ENCODE measurements at regions not wholly inside any gene's neighbourhood (a gene's known extent, or its start where the extent isn't known, plus 50 kb on each side); places are given as distances from the start of the nearest gene placed in this dataset.

- DNase-seq (no peak), ATAC-seq (replicated peaks in 1 of 2) (no peak)
- Mint-ChIP-seq H3K9me3 (no peaks in the 10 kb centered on the region), H3K4me3 (no peak overlapping the region), H3K27me3 (ENCODE audit: low read depth) (no peaks in the 10 kb centered on the region), H3K4me1 (ENCODE audit: low read depth) (no peaks in the 10 kb centered on the region), H3K27ac (no peak overlapping the region), H3K36me3 (ENCODE audit: insufficient read depth in 2 of 2) (no peaks in the 10 kb centered on the region)
Measured at GRCh38 chr6:165963750-165964149, 203.9 kb downstream of the TBXT start.

DNA sequence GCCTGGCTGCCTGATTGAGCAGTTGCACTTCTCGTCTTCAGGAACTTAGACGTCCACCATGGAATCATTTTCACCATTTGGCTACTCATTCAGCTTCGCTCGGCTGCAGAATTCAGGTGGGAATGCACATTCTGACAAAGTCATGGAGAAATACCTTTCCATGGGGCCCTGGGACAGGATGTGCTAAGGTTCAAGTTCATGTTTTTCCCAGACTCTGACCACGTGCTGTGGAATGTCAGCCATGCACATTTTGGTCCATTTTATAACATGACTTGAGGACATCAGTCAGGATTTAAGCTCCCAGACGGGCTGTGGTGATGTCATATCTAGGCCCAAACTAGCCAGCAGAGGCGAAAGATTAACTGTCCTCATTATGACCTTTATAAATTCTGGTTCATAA, 205.3 kb downstream of the TBXT start:
- Mint-ChIP-seq H3K36me3 (ENCODE audit: insufficient read depth in 2 of 2) (no peaks in the 10 kb centered on the region), H3K4me3 (no peak overlapping the region), H3K27me3 (ENCODE audit: low read depth) (no peaks in the 10 kb centered on the region), H3K9me3 (no peaks in the 10 kb centered on the region), H3K27ac (no peak overlapping the region), H3K4me1 (ENCODE audit: low read depth) (no peaks in the 10 kb centered on the region)
- DNase-seq = no peak
- no peak for ATAC-seq (replicated peaks in 1 of 2)

- no peak overlapping the region for H3K27ac Mint-ChIP-seq
- DNase-seq (no peak), ATAC-seq (replicated peaks in 1 of 2) (no peak)
- no peaks in the 10 kb centered on the region for H3K36me3 Mint-ChIP-seq (ENCODE audit: insufficient read depth in 2 of 2)
- no peaks in the 10 kb centered on the region for H3K9me3 Mint-ChIP-seq
- H3K27me3 Mint-ChIP-seq (ENCODE audit: low read depth) = no peaks in the 10 kb centered on the region
- no peaks in the 10 kb centered on the region for H3K4me1 Mint-ChIP-seq (ENCODE audit: low read depth)
- no peak overlapping the region for H3K4me3 Mint-ChIP-seq
Measured at GRCh38 chr6:165961233-165961632, 206.4 kb downstream of the TBXT start.

DNA sequence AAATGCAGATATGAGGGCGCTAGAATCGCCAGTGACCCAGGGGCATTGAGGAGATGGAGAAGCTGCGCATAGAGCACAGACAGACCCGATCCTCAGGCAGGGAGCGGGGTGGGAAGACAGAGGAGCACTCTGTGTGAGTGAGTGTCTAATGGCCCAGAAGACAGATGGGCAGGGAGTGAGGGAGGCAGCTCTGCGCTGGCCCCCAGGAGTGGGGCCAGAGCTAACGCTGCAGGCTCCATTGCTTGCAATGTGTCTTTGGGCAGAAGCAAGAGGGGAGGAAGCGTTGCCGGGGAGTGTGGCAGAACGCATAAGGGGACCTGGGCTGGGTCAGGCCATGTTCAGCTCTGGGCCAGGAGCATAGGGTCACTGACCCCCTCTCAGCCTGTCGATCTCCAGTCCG, 207.0 kb downstream of the TBXT start:
- no peak overlapping the region for H3K27ac Mint-ChIP-seq
- ATAC-seq (replicated peaks in 1 of 2) (no peak), DNase-seq (no peak)
- H3K4me1 Mint-ChIP-seq (ENCODE audit: low read depth) = no peaks in the 10 kb centered on the region
- H3K27me3 Mint-ChIP-seq (ENCODE audit: low read depth) = no peaks in the 10 kb centered on the region
- H3K36me3 Mint-ChIP-seq (ENCODE audit: insufficient read depth in 2 of 2) = no peaks in the 10 kb centered on the region
- H3K4me3 Mint-ChIP-seq = no peak overlapping the region
- no peaks in the 10 kb centered on the region for H3K9me3 Mint-ChIP-seq

GRCh38 chr6:165959627-165960026, 208.0 kb downstream of the TBXT start:
- Mint-ChIP-seq H3K36me3 (ENCODE audit: insufficient read depth in 2 of 2) (no peaks in the 10 kb centered on the region), H3K27ac (no peak overlapping the region), H3K9me3 (no peaks in the 10 kb centered on the region), H3K4me3 (no peak overlapping the region), H3K27me3 (ENCODE audit: low read depth) (no peaks in the 10 kb centered on the region), H3K4me1 (ENCODE audit: low read depth) (no peaks in the 10 kb centered on the region)
- no peak for DNase-seq
- ATAC-seq (replicated peaks in 1 of 2) = no peak

DNA sequence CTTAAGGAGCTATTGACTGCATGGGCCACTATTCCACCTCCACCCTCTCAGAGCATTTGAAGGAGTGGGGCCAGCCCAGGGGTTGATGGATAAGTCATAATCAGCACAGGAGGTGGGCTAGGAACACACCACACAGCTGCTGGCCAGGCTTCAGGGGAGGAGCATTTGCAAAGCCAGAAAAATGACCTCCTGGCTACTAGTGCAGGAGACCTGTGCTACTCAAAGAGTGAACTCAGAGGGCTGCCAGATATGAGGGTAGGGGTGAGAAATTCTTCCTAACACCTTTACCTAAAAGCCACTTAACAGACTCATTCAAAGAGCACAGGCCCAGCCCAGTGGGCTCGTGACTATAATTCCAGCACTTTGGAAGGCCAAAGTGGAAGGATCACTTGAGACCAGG, 210.8 kb downstream of the TBXT start:
- Mint-ChIP-seq H3K9me3 (no peaks in the 10 kb centered on the region), H3K4me3 (no peak overlapping the region), H3K27ac (no peak overlapping the region), H3K36me3 (ENCODE audit: insufficient read depth in 2 of 2) (no peaks in the 10 kb centered on the region), H3K27me3 (ENCODE audit: low read depth) (no peaks in the 10 kb centered on the region), H3K4me1 (ENCODE audit: low read depth) (no peaks in the 10 kb centered on the region)
- ATAC-seq (replicated peaks in 1 of 2) (no peak), DNase-seq (no peak)

GRCh38 chr6:165952514-165952913, 215.1 kb downstream of the TBXT start:
- Mint-ChIP-seq H3K36me3 (ENCODE audit: insufficient read depth in 2 of 2) (no peaks in the 10 kb centered on the region), H3K4me3 (no peak overlapping the region), H3K27ac (no peak overlapping the region), H3K4me1 (ENCODE audit: low read depth) (no peaks in the 10 kb centered on the region), H3K9me3 (no peaks in the 10 kb centered on the region), H3K27me3 (ENCODE audit: low read depth) (peaks cover 6% of the 10 kb centered on the region)
- DNase-seq = no peak
- no peak for ATAC-seq (replicated peaks in 1 of 2)

- DNase-seq (no peak), ATAC-seq (replicated peaks in 1 of 2) (no peak)
- Mint-ChIP-seq H3K9me3 (no peaks in the 10 kb centered on the region), H3K27me3 (ENCODE audit: low read depth) (peaks cover 6% of the 10 kb centered on the region), H3K4me1 (ENCODE audit: low read depth) (no peaks in the 10 kb centered on the region), H3K4me3 (no peak overlapping the region), H3K27ac (no peak overlapping the region), H3K36me3 (ENCODE audit: insufficient read depth in 2 of 2) (no peaks in the 10 kb centered on the region)
Measured at GRCh38 chr6:165950316-165950715, 217.3 kb downstream of the TBXT start.

- peaks cover 0 to under 1% of the 10 kb centered on the region in 2 donors for H3K36me3 Mint-ChIP-seq (ENCODE audit: insufficient read depth in 2 of 2)
- ATAC-seq (replicated peaks in 1 of 2) (no peak), DNase-seq (no peak)
- H3K27ac Mint-ChIP-seq = no peak overlapping the region
- peaks cover 6% of the 10 kb centered on the region for H3K27me3 Mint-ChIP-seq (ENCODE audit: low read depth)
- H3K9me3 Mint-ChIP-seq = no peaks in the 10 kb centered on the region
- H3K4me3 Mint-ChIP-seq = no peak overlapping the region
- H3K4me1 Mint-ChIP-seq (ENCODE audit: low read depth) = no peaks in the 10 kb centered on the region
Measured at GRCh38 chr6:165949324-165949723, 218.3 kb downstream of the TBXT start.

GRCh38 chr6:165944002-165944466, 223.6 kb downstream of the TBXT start:
- Mint-ChIP-seq H3K4me1 (ENCODE audit: low read depth) (no peaks in the 10 kb centered on the region), H3K4me3 (no peak overlapping the region), H3K27me3 (ENCODE audit: low read depth) (no peaks in the 10 kb centered on the region), H3K36me3 (ENCODE audit: insufficient read depth in 2 of 2) (peaks cover 0 to 1% of the 10 kb centered on the region in 2 donors), H3K27ac (no peak overlapping the region), H3K9me3 (no peaks in the 10 kb centered on the region)
- DNase-seq (no peak), ATAC-seq (replicated peaks in 1 of 2) (no peak)

GRCh38 chr6:165941786-165942185, 225.9 kb downstream of the TBXT start:
- no peak for ATAC-seq (replicated peaks in 1 of 2)
- no peak for DNase-seq
- Mint-ChIP-seq H3K36me3 (ENCODE audit: insufficient read depth in 2 of 2) (peaks cover 0 to 1% of the 10 kb centered on the region in 2 donors), H3K4me1 (ENCODE audit: low read depth) (no peaks in the 10 kb centered on the region), H3K9me3 (no peaks in the 10 kb centered on the region), H3K4me3 (no peak overlapping the region), H3K27me3 (ENCODE audit: low read depth) (no peaks in the 10 kb centered on the region), H3K27ac (no peak overlapping the region)

GRCh38 chr6:165941249-165941775, 226.3 kb downstream of the TBXT start:
- Mint-ChIP-seq H3K9me3 (no peaks in the 10 kb centered on the region), H3K4me3 (no peak overlapping the region), H3K4me1 (ENCODE audit: low read depth) (no peaks in the 10 kb centered on the region), H3K27me3 (ENCODE audit: low read depth) (no peaks in the 10 kb centered on the region), H3K36me3 (ENCODE audit: insufficient read depth in 2 of 2) (peaks cover 0 to 1% of the 10 kb centered on the region in 2 donors), H3K27ac (no peak overlapping the region)
- DNase-seq = no peak
- no peak for ATAC-seq (replicated peaks in 1 of 2)

GRCh38 chr6:165940366-165940765, 227.3 kb downstream of the TBXT start:
- H3K4me3 Mint-ChIP-seq = no peak overlapping the region
- H3K36me3 Mint-ChIP-seq (ENCODE audit: insufficient read depth in 2 of 2) = peaks cover 0 to 1% of the 10 kb centered on the region in 2 donors
- no peak overlapping the region for H3K27ac Mint-ChIP-seq
- DNase-seq (no peak), ATAC-seq (replicated peaks in 1 of 2) (no peak)
- H3K4me1 Mint-ChIP-seq (ENCODE audit: low read depth) = no peaks in the 10 kb centered on the region
- H3K27me3 Mint-ChIP-seq (ENCODE audit: low read depth) = no peaks in the 10 kb centered on the region
- H3K9me3 Mint-ChIP-seq = no peaks in the 10 kb centered on the region

- H3K27me3 Mint-ChIP-seq (ENCODE audit: low read depth) = no peaks in the 10 kb centered on the region
- H3K4me3 Mint-ChIP-seq = no peak overlapping the region
- H3K27ac Mint-ChIP-seq = no peak overlapping the region
- no peaks in the 10 kb centered on the region for H3K4me1 Mint-ChIP-seq (ENCODE audit: low read depth)
- DNase-seq (no peak), ATAC-seq (replicated peaks in 1 of 2) (no peak)
- no peaks in the 10 kb centered on the region for H3K9me3 Mint-ChIP-seq
- peaks cover 0 to 1% of the 10 kb centered on the region in 2 donors for H3K36me3 Mint-ChIP-seq (ENCODE audit: insufficient read depth in 2 of 2)
Measured at GRCh38 chr6:165939601-165940290, 227.9 kb downstream of the TBXT start.
